Astrocyte (in vitro differentiated cells and primary cell): ENCODE measurements at regions not wholly inside any gene's neighbourhood (a gene's known extent, or its start where the extent isn't known, plus 50 kb on each side); places are given as distances from the start of the nearest gene placed in this dataset.

Experiments
- DNase-seq: peaks from one replicate; pipeline ENCODE4 v3.0.0-alpha.2; 2010; ENCODE audit warnings: low read depth
- FAIRE-seq: peaks from 2 replicates; lab custom pipeline; 2011; peaks lifted over from hg19 to GRCh38; lab: Jason Lieb, UNC
- H2AFZ ChIP-seq: 2 replicates; pipeline ENCODE4 v1.6.0; 2012; ENCODE audit warnings: low read depth, low read length, inconsistent platforms
- H3K27ac ChIP-seq: 2 replicates; pipeline ENCODE4 v1.5.1; 2011; ENCODE audit warnings: low read depth, low read length, inconsistent platforms
- H3K27me3 ChIP-seq: 2 replicates; pipeline ENCODE4 v1.6.0; 2011; ENCODE audit warnings: low read length, inconsistent platforms; ENCODE audit not compliant: insufficient read depth
- H3K36me3 ChIP-seq: 2 replicates; pipeline ENCODE4 v1.5.1; 2011; ENCODE audit warnings: low read length, inconsistent platforms; ENCODE audit not compliant: insufficient read depth
- H3K4me1 ChIP-seq: 2 replicates; pipeline ENCODE4 v1.5.1; 2011; ENCODE audit warnings: low read length, inconsistent platforms; ENCODE audit not compliant: insufficient read depth
- H3K4me2 ChIP-seq: 2 replicates; pipeline ENCODE4 v1.6.0; 2012; ENCODE audit warnings: low read length, inconsistent platforms
- H3K4me3 ChIP-seq: 2 replicates; pipeline ENCODE4 v1.5.1; 2011; ENCODE audit warnings: low read depth, mild to moderate bottlenecking, low read length, inconsistent platforms; ENCODE audit not compliant: insufficient read depth
- H3K79me2 ChIP-seq: 2 replicates; pipeline ENCODE4 v1.6.0; 2012; ENCODE audit warnings: mild to moderate bottlenecking, low read length, inconsistent platforms; ENCODE audit not compliant: insufficient read depth
- H3K9ac ChIP-seq: 2 replicates; pipeline ENCODE4 v1.6.0; 2012; ENCODE audit warnings: mild to moderate bottlenecking, low read length, inconsistent platforms
- H3K9me3 ChIP-seq: 2 replicates; pipeline ENCODE4 v1.5.1; 2012; ENCODE audit warnings: low read depth, mild to moderate bottlenecking, low read length, inconsistent platforms; ENCODE audit not compliant: insufficient read depth
- H4K20me1 ChIP-seq: 2 replicates; pipeline ENCODE4 v1.6.0; 2012; ENCODE audit warnings: low read length, inconsistent platforms; ENCODE audit not compliant: insufficient read depth
- H3K27ac Mint-ChIP-seq: one replicate; pipeline ENCODE4 v1.8.0; 2021; ENCODE audit warnings: mild to moderate bottlenecking, mixed read lengths; ENCODE audit not compliant: unreplicated experiment
- H3K27me3 Mint-ChIP-seq: one replicate; pipeline ENCODE4 v1.8.0; 2021; ENCODE audit warnings: low read depth, mixed read lengths; ENCODE audit not compliant: unreplicated experiment
- H3K36me3 Mint-ChIP-seq: one replicate; pipeline ENCODE4 v1.8.0; 2021; ENCODE audit warnings: low read depth, mixed read lengths; ENCODE audit not compliant: unreplicated experiment
- H3K4me1 Mint-ChIP-seq: one replicate; pipeline ENCODE4 v1.8.0; 2021; ENCODE audit warnings: low read depth, mixed read lengths; ENCODE audit not compliant: unreplicated experiment
- H3K4me3 Mint-ChIP-seq: one replicate; pipeline ENCODE4 v1.8.0; 2021; ENCODE audit warnings: mild to moderate bottlenecking, moderate library complexity, mixed read lengths; ENCODE audit not compliant: unreplicated experiment
- H3K9me3 Mint-ChIP-seq: one replicate; pipeline ENCODE4 v1.8.0; 2021; ENCODE audit warnings: mild to moderate bottlenecking, mixed read lengths; ENCODE audit not compliant: unreplicated experiment
- CTCF ChIP-seq: IDR thresholded peaks from 2 replicates; pipeline ENCODE4 v1.5.1; 2011; ENCODE audit warnings: low read depth, mild to moderate bottlenecking, inconsistent platforms, low read length, moderate library complexity; ENCODE audit not compliant: insufficient read depth
- EZH2 ChIP-seq: IDR thresholded peaks from 2 replicates; pipeline ENCODE4 v1.6.1; 2012; ENCODE audit warnings: mild to moderate bottlenecking, low read length, inconsistent platforms; ENCODE audit not compliant: insufficient read depth

DNA sequence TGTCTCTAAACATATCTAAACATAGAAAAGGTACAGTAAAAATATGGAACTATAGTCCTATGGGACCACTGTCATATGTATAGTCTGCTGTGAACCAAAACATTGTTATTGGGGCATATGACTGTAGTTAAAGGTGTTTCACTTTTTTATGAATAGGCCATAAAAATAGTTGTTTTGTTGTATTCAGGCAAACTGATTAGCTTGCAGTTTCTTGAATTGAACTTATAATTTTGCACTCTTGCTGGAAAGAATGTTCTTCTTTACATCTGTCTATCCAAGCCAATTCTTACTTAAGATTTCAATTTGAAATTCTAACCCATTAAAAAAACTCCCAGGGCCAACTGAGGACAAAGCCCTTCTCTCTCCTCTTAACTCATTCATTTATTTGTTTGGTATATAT, 234.1 kb downstream of the NOVA1 start:
- Histone ChIP-seq H4K20me1 (no peaks in the 10 kb centered on the region), H3K9me3 (no peaks in the 10 kb centered on the region), H3K9ac (no peak overlapping the region), H3K27ac (no peak overlapping the region), H3K79me2 (no peaks in the 10 kb centered on the region), H3K4me3 (no peak overlapping the region), H2AFZ (no peak overlapping the region), H3K4me2 (no peak overlapping the region), H3K36me3 (no peaks in the 10 kb centered on the region), H3K4me1 (no peaks in the 10 kb centered on the region), H3K27me3 (no peaks in the 10 kb centered on the region)
- DNase-seq (no peak), FAIRE-seq (no peak)
- H3K27ac Mint-ChIP-seq = no peak overlapping the region
- H3K4me1 Mint-ChIP-seq = no peaks in the 10 kb centered on the region
- H3K36me3 Mint-ChIP-seq = no peaks in the 10 kb centered on the region
- peaks cover 3% of the 10 kb centered on the region for H3K27me3 Mint-ChIP-seq
- H3K4me3 Mint-ChIP-seq = no peak overlapping the region
- H3K9me3 Mint-ChIP-seq = no peaks in the 10 kb centered on the region
- TF ChIP-seq CTCF = no peak
- no peak for TF ChIP-seq EZH2

- H3K4me3 Mint-ChIP-seq = no peak overlapping the region
- H3K4me3 ChIP-seq = no peak overlapping the region
- no peak for FAIRE-seq
Observed at GRCh38 chr14:26344596-26344995, 253.2 kb downstream of the NOVA1 start.

More at GRCh38 chr14:26344596-26344995, 253.2 kb downstream of the NOVA1 start:
- Histone ChIP-seq H3K9me3 (no peaks in the 10 kb centered on the region), H2AFZ (no peak overlapping the region), H3K27me3 (no peaks in the 10 kb centered on the region), H3K36me3 (no peaks in the 10 kb centered on the region), H3K79me2 (no peaks in the 10 kb centered on the region), H3K4me2 (no peak overlapping the region), H3K27ac (no peak overlapping the region), H4K20me1 (no peaks in the 10 kb centered on the region), H3K4me1 (no peaks in the 10 kb centered on the region), H3K9ac (no peak overlapping the region)
- Mint-ChIP-seq H3K27me3 (no peaks in the 10 kb centered on the region), H3K36me3 (no peaks in the 10 kb centered on the region), H3K4me1 (no peaks in the 10 kb centered on the region), H3K9me3 (no peaks in the 10 kb centered on the region), H3K27ac (no peak overlapping the region)
- no peak for DNase-seq
- TF ChIP-seq CTCF (no peak), EZH2 (no peak)
